ENCODE measurements at regions not wholly inside any gene's neighbourhood (a gene's known extent, or its start where the extent isn't known, plus 50 kb on each side); places are given as distances from the start of the nearest gene placed in this dataset.

DNA sequence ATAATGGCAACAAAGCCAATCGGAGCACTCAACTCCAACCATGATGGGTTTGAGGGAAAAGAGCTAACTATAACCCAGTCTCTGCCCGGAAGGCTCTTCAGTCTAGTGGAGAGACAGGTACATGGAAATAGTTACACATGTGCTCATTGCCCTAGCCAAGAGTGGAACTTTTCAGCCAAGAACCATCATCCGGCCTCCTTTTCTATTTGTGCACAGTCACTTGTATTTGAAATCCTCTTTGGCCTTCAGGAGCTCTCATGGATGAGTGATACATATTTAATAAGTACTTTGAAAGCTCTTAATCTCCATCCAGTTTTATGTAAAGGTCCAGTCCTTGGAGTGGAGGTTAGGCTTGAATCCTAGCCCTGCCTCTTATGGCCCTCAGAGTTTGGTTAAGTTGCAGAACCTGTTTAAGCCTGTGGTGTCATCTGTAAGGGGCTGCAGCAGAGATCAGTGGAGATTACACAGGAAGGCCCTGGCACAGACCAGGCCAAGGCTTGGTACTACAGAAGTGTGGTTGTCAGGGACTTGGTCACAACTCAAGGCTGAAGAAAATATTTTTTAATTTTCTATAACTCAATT, 72.3 kb upstream of the SMLR1 start:
- TF ChIP-seq, protein P1, sequence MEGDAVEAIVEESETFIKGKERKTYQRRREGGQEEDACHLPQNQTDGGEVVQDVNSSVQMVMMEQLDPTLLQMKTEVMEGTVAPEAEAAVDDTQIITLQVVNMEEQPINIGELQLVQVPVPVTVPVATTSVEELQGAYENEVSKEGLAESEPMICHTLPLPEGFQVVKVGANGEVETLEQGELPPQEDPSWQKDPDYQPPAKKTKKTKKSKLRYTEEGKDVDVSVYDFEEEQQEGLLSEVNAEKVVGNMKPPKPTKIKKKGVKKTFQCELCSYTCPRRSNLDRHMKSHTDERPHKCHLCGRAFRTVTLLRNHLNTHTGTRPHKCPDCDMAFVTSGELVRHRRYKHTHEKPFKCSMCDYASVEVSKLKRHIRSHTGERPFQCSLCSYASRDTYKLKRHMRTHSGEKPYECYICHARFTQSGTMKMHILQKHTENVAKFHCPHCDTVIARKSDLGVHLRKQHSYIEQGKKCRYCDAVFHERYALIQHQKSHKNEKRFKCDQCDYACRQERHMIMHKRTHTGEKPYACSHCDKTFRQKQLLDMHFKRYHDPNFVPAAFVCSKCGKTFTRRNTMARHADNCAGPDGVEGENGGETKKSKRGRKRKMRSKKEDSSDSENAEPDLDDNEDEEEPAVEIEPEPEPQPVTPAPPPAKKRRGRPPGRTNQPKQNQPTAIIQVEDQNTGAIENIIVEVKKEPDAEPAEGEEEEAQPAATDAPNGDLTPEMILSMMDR (IDR thresholded peaks at IDR 0.05 in 2 of 3, conservative IDR thresholded peaks at IDR 0.05 in 1 of 3; ENCODE audit: insufficient read depth in 2 of 3, low read depth in 1 of 3, low read length in 3 of 3), result no peak
- TF ChIP-seq SMAD3 (CRISPR knock-in tag; conservative IDR thresholded peaks at IDR 0.05), result no peak
- TF ChIP-seq CREB1 (IDR thresholded peaks at IDR 0.05), result no peak
- no peak for TF ChIP-seq CREB1 (CRISPR knock-in tag; IDR thresholded peaks at IDR 0.05)
- TF ChIP-seq TARDBP (IDR thresholded peaks at IDR 0.05), result no peak
- TF ChIP-seq MXI1 (IDR thresholded peaks at IDR 0.05; ENCODE audit: low read depth, low read length), result no peak
- no peak for TF ChIP-seq TCFL5 (CRISPR knock-in tag; conservative IDR thresholded peaks at IDR 0.05)
- no peak for TF ChIP-seq MYC (IDR thresholded peaks at IDR 0.05; ENCODE audit: low read depth, low read length)
- TF ChIP-seq MYC (CRISPR knock-in tag; IDR thresholded peaks at IDR 0.05; ENCODE audit: borderline replicate concordance, low read depth), result no peak
